Prostate gland (tissue), 2 donors: ENCODE measurements at regions not wholly inside any gene's neighbourhood (a gene's known extent, or its start where the extent isn't known, plus 50 kb on each side); places are given as distances from the start of the nearest gene placed in this dataset.
A peak's percentile ranks its signal among the peaks of the same experiment; 100 is the strongest.
"Not testable (repeated sequence)": the region's sequence is repeated elsewhere in the genome, so short reads cannot be mapped to it uniquely, and the experiment has no call there.

ENCODE experiments used
- DNase-seq: peaks from one replicate; pipeline ENCODE4 v3.0.0-alpha.2; 2019; ENCODE audit warnings: low spot score
- H3K27ac ChIP-seq, 2 donors: fragments of 200-600 bp; sonication (generic); 2 replicates each; pipeline ENCODE4 v1.5.1; 2017 to 2019
- H3K27me3 ChIP-seq: fragments of 200-600 bp; sonication (generic); replicated peaks from 2 replicates; pipeline ENCODE4 v1.5.1; 2019; ENCODE audit not compliant: insufficient read depth
- H3K36me3 ChIP-seq, 2 donors: fragments of 200-600 bp; sonication (generic); 1 replicate in 1 of 2; 2 replicates in 1 of 2; pipeline versions ENCODE4 v1.5.1 to v1.8.1; 2017 to 2019
- H3K4me1 ChIP-seq: fragments of 200-600 bp; sonication (generic); replicated peaks from 2 replicates; pipeline ENCODE4 v1.5.1; 2019
- H3K4me3 ChIP-seq, 2 donors: fragments of 200-600 bp; sonication (generic); 2 replicates each; pipeline ENCODE4 v1.5.1; 2017 to 2019
- H3K9me3 ChIP-seq: fragments of 200-600 bp; sonication (generic); 2 replicates; pipeline ENCODE4 v1.5.1; 2017
- POLR2A ChIP-seq: fragments of 450-650 bp; IDR thresholded peaks from one replicate; pipeline ENCODE4 v1.6.1; 2016; ENCODE audit warnings: antibody characterized with exemption, mild to moderate bottlenecking
- POLR2AphosphoS5 ChIP-seq: sonication (generic); formaldehyde crosslinking; IDR thresholded peaks from one replicate; pipeline ENCODE4 v1.6.1; 2017; ENCODE audit warnings: antibody characterized with exemption
- WGBS: methylation state at CpG from one replicate; pipeline ENCODE4 v1.1.5; 2018; 5-methylcytosine and 5-hydroxymethylcytosine counted together
- intact Hi-C: fragments of 100-400 bp; cut with DNase I; formaldehyde crosslinking; loops from one replicate; pipeline ENCODE4 v1.14.2; 2022
- TF ChIP-seq, protein P1 (sequence below), 4 experiments: fragments of 200-600 bp in 2 of 4; fragments of 450-650 bp in 2 of 4; sonication (generic) in 2 of 4; IDR thresholded peaks; 1 replicate in 3 of 4; 2 replicates in 1 of 4; pipeline ENCODE4 v1.5.1; 2016 to 2019; ENCODE audit warnings: antibody characterized with exemption in 4 of 4, mild to moderate bottlenecking in 2 of 4, moderate library complexity in 2 of 4

DNA sequence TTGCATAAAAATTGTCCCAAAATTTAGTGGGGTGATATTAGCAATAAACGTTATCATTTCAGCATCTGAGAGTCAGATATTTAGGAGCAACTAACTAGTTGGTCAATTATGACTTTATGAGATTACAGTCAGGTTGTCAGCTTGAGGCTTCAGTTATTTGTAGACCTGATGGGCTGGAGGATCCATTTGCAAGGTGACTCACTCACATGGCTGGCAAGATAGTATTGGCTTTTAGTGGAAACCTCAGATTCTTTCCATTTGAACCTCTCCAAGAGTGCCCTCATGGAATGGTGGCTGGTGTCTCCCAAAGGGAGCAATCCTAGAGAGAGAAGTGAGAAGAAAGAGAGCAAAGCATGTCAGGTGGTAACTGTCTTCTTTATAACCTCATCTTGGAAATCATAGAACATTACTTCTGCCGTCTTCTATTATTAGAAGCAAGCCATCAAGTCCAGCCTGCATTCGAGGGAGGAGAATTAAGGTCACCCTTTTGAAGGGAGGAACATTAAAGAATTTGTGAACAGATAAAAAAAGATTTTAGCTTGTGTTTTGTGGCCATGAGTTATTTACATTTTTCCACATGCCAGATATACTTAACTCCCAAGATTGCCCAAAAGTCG lies 92.5 kb downstream of the HAUS1 start:
- Histone ChIP-seq H3K9me3 (no peaks in the 10 kb centered on the region), H3K4me1 (no peaks in the 10 kb centered on the region), H3K27me3 (no peaks in the 10 kb centered on the region), H3K36me3 (no peaks in the 10 kb centered on the region), H3K27ac (no peak overlapping the region), H3K4me3 (no peak overlapping the region)
- WGBS: 77% methylated on average over 4 of the region's 4 CpGs
- TF ChIP-seq POLR2AphosphoS5: no peak
- TF ChIP-seq, protein P1, sequence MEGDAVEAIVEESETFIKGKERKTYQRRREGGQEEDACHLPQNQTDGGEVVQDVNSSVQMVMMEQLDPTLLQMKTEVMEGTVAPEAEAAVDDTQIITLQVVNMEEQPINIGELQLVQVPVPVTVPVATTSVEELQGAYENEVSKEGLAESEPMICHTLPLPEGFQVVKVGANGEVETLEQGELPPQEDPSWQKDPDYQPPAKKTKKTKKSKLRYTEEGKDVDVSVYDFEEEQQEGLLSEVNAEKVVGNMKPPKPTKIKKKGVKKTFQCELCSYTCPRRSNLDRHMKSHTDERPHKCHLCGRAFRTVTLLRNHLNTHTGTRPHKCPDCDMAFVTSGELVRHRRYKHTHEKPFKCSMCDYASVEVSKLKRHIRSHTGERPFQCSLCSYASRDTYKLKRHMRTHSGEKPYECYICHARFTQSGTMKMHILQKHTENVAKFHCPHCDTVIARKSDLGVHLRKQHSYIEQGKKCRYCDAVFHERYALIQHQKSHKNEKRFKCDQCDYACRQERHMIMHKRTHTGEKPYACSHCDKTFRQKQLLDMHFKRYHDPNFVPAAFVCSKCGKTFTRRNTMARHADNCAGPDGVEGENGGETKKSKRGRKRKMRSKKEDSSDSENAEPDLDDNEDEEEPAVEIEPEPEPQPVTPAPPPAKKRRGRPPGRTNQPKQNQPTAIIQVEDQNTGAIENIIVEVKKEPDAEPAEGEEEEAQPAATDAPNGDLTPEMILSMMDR (IDR thresholded peaks at IDR 0.05): no peak
- TF ChIP-seq POLR2A: no peak
- no peak for DNase-seq
- intact Hi-C loops: no loop called here

DNA sequence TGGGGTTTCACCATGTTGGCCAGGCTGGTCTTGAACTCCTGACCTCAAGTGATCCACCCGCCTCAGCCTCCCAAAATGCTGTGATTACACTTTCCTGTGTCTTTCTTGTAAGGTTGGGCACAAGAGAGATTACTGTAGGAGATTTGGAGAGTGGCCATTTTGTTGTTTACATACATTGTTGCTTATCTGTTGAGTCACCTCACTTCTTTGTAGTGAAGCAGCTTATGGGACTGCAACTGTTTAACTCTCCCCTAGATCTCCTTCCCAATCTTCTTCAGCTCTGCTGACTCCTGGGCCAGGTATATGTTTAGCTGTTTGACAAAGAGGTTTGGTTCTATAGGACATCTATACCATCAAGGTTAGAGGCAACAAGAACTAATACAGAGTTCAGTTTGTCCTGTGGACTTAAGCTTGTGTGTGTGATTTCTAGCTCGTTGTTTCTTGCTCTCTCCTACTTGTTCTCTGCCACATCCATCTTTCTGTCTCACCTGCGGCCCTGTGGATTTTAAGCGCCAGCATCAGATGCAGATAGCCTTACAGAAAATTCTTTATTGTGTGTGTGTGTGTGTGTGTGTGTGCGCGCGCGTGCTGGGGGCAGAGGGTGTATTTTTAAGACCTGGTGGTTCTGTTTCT lies 95.4 kb downstream of the HAUS1 start:
- Histone ChIP-seq H3K27me3 (no peaks in the 10 kb centered on the region), H3K36me3 (no peaks in the 10 kb centered on the region), H3K27ac (no peak overlapping the region), H3K9me3 (no peaks in the 10 kb centered on the region), H3K4me1 (no peaks in the 10 kb centered on the region), H3K4me3 (no peak overlapping the region)
- intact Hi-C loops: no loop called here
- TF ChIP-seq POLR2A (no peak), POLR2AphosphoS5 (no peak)
- TF ChIP-seq, protein P1 (IDR thresholded peaks at IDR 0.05): no peak
- 76% methylated on average over 8 of the region's 8 CpGs for WGBS
- peak; percentile 4 for DNase-seq

DNA sequence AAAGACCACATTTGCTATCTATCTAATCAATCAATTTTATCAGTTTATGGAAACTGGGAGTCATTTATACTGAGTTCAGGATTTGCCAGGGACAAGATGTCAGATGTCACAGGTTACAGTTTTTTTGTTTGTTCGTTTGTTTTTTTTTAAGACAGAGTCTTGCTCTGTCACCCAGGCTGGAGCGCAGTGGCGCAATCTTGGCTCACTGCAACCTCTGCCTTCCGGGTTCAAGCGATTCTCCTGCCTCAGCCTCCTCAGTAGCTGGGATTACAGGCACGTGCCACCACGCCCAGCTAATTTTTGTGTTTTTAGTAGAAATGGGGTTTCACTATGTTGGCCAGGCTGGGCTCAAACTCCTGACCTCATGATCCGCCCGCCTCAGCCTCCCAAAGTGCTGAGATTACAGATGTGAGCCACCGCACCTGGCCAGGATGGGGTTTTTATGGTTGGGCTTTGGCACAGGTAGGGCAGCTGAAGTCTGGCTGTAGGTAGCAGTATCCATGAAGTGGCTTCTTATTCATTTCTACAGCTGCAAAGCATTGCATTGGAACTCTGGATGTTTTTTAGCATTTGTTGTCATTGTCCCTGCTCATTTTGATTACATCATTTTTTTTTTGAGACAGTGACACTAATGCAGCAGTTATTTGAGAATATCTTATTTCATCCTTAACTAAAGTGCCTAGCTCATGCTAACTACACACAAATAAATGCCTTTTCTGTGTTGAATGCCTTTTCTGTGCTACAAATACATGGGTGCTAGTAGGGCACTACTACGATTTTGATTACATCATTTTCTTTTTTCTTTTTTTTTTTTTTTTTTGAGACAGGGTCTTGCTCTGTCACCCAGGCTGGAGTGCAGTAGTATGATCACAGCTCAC lies 96.2 kb downstream of the HAUS1 start:
- H3K27me3 ChIP-seq, H3K36me3 ChIP-seq, H3K4me1 ChIP-seq, H3K9me3 ChIP-seq, H3K27ac ChIP-seq, intact Hi-C loops, H3K4me3 ChIP-seq, DNase-seq: not testable (repeated sequence)
- 92% methylated on average over 11 of the region's 11 CpGs for WGBS

DNA sequence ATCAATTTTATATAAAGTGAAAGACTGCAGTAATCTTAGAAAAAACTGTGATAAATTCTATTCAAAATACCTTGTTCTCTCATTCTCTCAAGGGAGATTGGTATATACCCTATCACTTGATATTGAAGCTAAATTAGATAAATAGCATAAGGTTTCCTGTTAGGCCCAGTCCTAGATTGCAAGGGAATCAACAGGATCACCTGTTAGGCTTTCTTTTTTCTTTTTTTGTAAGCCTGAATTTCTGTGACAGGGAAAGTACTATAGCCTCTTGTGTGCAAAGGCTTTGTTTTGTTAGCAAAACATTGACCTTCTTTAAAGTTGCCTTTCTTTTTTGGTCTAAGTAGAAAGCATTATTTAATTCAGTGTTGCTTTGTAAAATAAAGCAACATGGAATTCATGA lies 100.0 kb downstream of the HAUS1 start:
- Histone ChIP-seq H3K9me3 (no peaks in the 10 kb centered on the region), H3K36me3 (no peaks in the 10 kb centered on the region), H3K4me3 (no peak overlapping the region), H3K27ac (no peak overlapping the region), H3K27me3 (no peaks in the 10 kb centered on the region), H3K4me1 (no peaks in the 10 kb centered on the region)
- TF ChIP-seq, protein P1 (IDR thresholded peaks at IDR 0.05): no peak
- TF ChIP-seq POLR2A: no peak
- no peak for TF ChIP-seq POLR2AphosphoS5
- DNase-seq: no peak
- intact Hi-C loops: no loop called here

DNA sequence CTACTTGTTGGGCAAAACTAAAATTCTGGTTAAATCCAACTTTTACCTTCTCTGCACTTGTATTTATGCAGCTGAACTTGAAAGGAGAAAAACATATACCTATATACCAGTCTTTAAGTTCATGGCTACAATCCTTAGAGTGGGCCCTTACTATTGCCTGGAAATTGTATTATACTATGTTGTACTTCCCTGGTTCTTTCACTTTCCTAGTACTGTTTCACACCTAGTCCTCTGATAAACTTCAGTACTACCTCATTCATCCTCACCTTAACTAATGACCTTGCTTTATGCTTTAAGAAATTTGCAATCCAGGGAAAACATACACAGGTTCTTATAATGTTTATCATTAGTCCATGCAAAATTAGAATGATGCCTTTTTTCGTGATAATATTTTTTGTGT lies 103.8 kb downstream of the HAUS1 start:
- no peak for DNase-seq

More for the DNA sequence above, 103.8 kb downstream of the HAUS1 start:
- WGBS: 0% methylated on average over 1 of the region's 1 CpG
- Histone ChIP-seq H3K4me1 (no peaks in the 10 kb centered on the region), H3K4me3 (no peak overlapping the region), H3K27me3 (no peaks in the 10 kb centered on the region), H3K36me3 (no peaks in the 10 kb centered on the region), H3K9me3 (no peaks in the 10 kb centered on the region), H3K27ac (no peak overlapping the region)
- TF ChIP-seq, protein P1 (IDR thresholded peaks at IDR 0.05): no peak
- no peak for TF ChIP-seq POLR2AphosphoS5
- intact Hi-C loops: no loop called here
